IMR-90 (cell line): ENCODE measurements at regions not wholly inside any gene's neighbourhood (a gene's known extent, or its start where the extent isn't known, plus 50 kb on each side); places are given as distances from the start of the nearest gene placed in this dataset.

Experiments
- CTCF ChIP-seq: conservative IDR thresholded peaks from 2 replicates; pipeline ENCODE4 v1.5.1; 2012; ENCODE audit warnings: mild to moderate bottlenecking, low read depth, low read length, improper control_type of control experiment
- ELK1 ChIP-seq: fragments of 150-350 bp; IDR thresholded peaks from 2 replicates; pipeline ENCODE4 v1.6.1; 2016; ENCODE audit warnings: low read depth, mild to moderate bottlenecking, low read length, moderate library complexity, borderline replicate concordance
- MXI1 ChIP-seq: IDR thresholded peaks from 2 replicates; pipeline ENCODE4 v1.6.1; 2012; ENCODE audit warnings: low read depth, mild to moderate bottlenecking, low read length, moderate library complexity, borderline replicate concordance
- POLR2A ChIP-seq: IDR thresholded peaks from 2 replicates; pipeline ENCODE4 v1.6.1; 2012; ENCODE audit warnings: mild to moderate bottlenecking, low read depth, low read length
- RAD21 ChIP-seq: IDR thresholded peaks from 2 replicates; pipeline ENCODE4 v1.6.1; 2012; ENCODE audit warnings: low read length, improper control_type of control experiment
- SMC3 ChIP-seq: fragments of 150-350 bp; IDR thresholded peaks from 2 replicates; pipeline ENCODE4 v1.6.1; 2016; ENCODE audit warnings: low read depth, mild to moderate bottlenecking, antibody characterized with exemption, low read length, moderate library complexity

GRCh38 chr11:109858152-109858551 lies 235.0 kb upstream of the ZC3H12C start:
- TF ChIP-seq CTCF (no peak), SMC3 (no peak), MXI1 (no peak), RAD21 (no peak), POLR2A (no peak), ELK1 (no peak)
